Medulla oblongata (tissue), 1 donor: ENCODE measurements at regions not wholly inside any gene's neighbourhood (a gene's known extent, or its start where the extent isn't known, plus 50 kb on each side); places are given as distances from the start of the nearest gene placed in this dataset.
"Not testable (repeated sequence)": the region's sequence is repeated elsewhere in the genome, so short reads cannot be mapped to it uniquely, and the experiment has no call there.

Source experiments
- DNase-seq: peaks from one replicate; pipeline ENCODE4 v3.0.0-alpha.2; 2015; ENCODE audit errors: extremely low spot score

GRCh38 chr16:86343027-86343795 lies 167.1 kb upstream of the FOXF1 start:
- peak; percentile 17 for DNase-seq

GRCh38 chr16:86343796-86344585 lies 166.3 kb upstream of the FOXF1 start:
- no peak for DNase-seq

- no peak for DNase-seq
Observed at GRCh38 chr16:86344586-86344871, 165.8 kb upstream of the FOXF1 start.

- no peak for DNase-seq
Observed at GRCh38 chr16:86344881-86345280, 165.4 kb upstream of the FOXF1 start.

GRCh38 chr16:86345516-86345915 lies 164.8 kb upstream of the FOXF1 start:
- no peak for DNase-seq

- no peak for DNase-seq
Observed at GRCh38 chr16:86346034-86346433, 164.3 kb upstream of the FOXF1 start.

GRCh38 chr16:86347090-86347489 lies 163.2 kb upstream of the FOXF1 start:
- no peak for DNase-seq

GRCh38 chr16:86347916-86348555 lies 162.3 kb upstream of the FOXF1 start:
- DNase-seq, result no peak

GRCh38 chr16:86349338-86349900 lies 160.9 kb upstream of the FOXF1 start:
- DNase-seq, result no peak

- no peak for DNase-seq
Observed at GRCh38 chr16:86350289-86350688, 160.0 kb upstream of the FOXF1 start.

- no peak for DNase-seq
Observed at GRCh38 chr16:86351041-86351784, 159.1 kb upstream of the FOXF1 start.

- DNase-seq, result not testable (repeated sequence)
Observed at GRCh38 chr16:86351785-86352139, 158.6 kb upstream of the FOXF1 start.

- no peak for DNase-seq
Observed at GRCh38 chr16:86353148-86353547, 157.2 kb upstream of the FOXF1 start.

GRCh38 chr16:86353948-86354347 lies 156.4 kb upstream of the FOXF1 start:
- DNase-seq, result no peak

GRCh38 chr16:86354641-86355513 lies 155.4 kb upstream of the FOXF1 start:
- no peak for DNase-seq

- DNase-seq, result no peak
Observed at GRCh38 chr16:86355531-86355930, 154.8 kb upstream of the FOXF1 start.

GRCh38 chr16:86355951-86356350 lies 154.4 kb upstream of the FOXF1 start:
- no peak for DNase-seq

- no peak for DNase-seq
Observed at GRCh38 chr16:86356804-86357203, 153.5 kb upstream of the FOXF1 start.

- no peak for DNase-seq
Observed at GRCh38 chr16:86357303-86357702, 153.0 kb upstream of the FOXF1 start.

- DNase-seq, result no peak
Observed at GRCh38 chr16:86357950-86358349, 152.4 kb upstream of the FOXF1 start.

GRCh38 chr16:86359571-86359970 lies 150.8 kb upstream of the FOXF1 start:
- no peak for DNase-seq
